OCI-LY1 (cell line): ENCODE measurements at regions not wholly inside any gene's neighbourhood (a gene's known extent, or its start where the extent isn't known, plus 50 kb on each side); places are given as distances from the start of the nearest gene placed in this dataset.

ENCODE experiments used
- H2AFZ ChIP-seq: fragments of 200-600 bp; sonication (generic), shearing (Covaris generic); 2 replicates; pipeline ENCODE4 v1.6.0; 2014; ENCODE audit warnings: antibody characterized with exemption, mild to moderate bottlenecking, low read length
- H3F3A ChIP-seq: fragments of 200-600 bp; sonication (generic), shearing (Covaris generic); 2 replicates; pipeline ENCODE4 v1.6.0; 2014; ENCODE audit warnings: mild to moderate bottlenecking, antibody characterized with exemption, low read length, moderate library complexity; ENCODE audit not compliant: insufficient read depth
- H3K27ac ChIP-seq: fragments of 200-600 bp; sonication (generic); 2 replicates; pipeline ENCODE4 v1.5.1; 2014; ENCODE audit warnings: low read length, mixed run types, mild to moderate bottlenecking, low read depth; ENCODE audit not compliant: poor library complexity, severe bottlenecking
- H3K27me3 ChIP-seq: fragments of 200-600 bp; sonication (generic); 2 replicates; pipeline ENCODE4 v1.6.0; 2014; ENCODE audit warnings: antibody characterized with exemption, mild to moderate bottlenecking, low read length, moderate library complexity; ENCODE audit not compliant: insufficient read depth
- H3K36me3 ChIP-seq: fragments of 200-600 bp; sonication (generic); 2 replicates; pipeline ENCODE4 v1.6.1; 2014; ENCODE audit warnings: mild to moderate bottlenecking, antibody characterized with exemption, low read length, moderate library complexity, mixed read lengths; ENCODE audit not compliant: insufficient read depth
- H3K4me1 ChIP-seq: fragments of 200-600 bp; sonication (generic); 2 replicates; pipeline ENCODE4 v1.5.1; 2014; ENCODE audit warnings: mild to moderate bottlenecking, low read length, moderate library complexity; ENCODE audit not compliant: insufficient read depth, severe bottlenecking
- H3K4me2 ChIP-seq: fragments of 200-600 bp; sonication (generic), shearing (Covaris generic); 2 replicates; pipeline ENCODE4 v1.6.1; 2014; ENCODE audit warnings: low read length
- H3K4me3 ChIP-seq: fragments of 200-600 bp; sonication (generic); 2 replicates; pipeline ENCODE4 v1.5.1; 2014; ENCODE audit warnings: low read length, low read depth, mild to moderate bottlenecking, mixed read lengths; ENCODE audit not compliant: poor library complexity, severe bottlenecking
- H3K79me2 ChIP-seq: fragments of 200-600 bp; shearing (Covaris generic); 2 replicates; pipeline ENCODE4 v1.6.1; 2016; ENCODE audit warnings: mixed run types, low read length, mixed read lengths; ENCODE audit not compliant: insufficient read depth
- H3K9ac ChIP-seq: fragments of 200-600 bp; sonication (generic), shearing (Covaris generic); 2 replicates; pipeline ENCODE4 v1.6.1; 2014; ENCODE audit warnings: mild to moderate bottlenecking, low read length, mixed read lengths
- H3K9me2 ChIP-seq: fragments of 200-600 bp; sonication (generic), shearing (Covaris generic); 2 replicates; pipeline ENCODE4 v1.6.1; 2014; ENCODE audit warnings: low read depth, mild to moderate bottlenecking, low read length, mixed read lengths
- H3K9me3 ChIP-seq: fragments of 200-600 bp; shearing (Covaris generic); 2 replicates; pipeline ENCODE4 v1.6.1; 2014; ENCODE audit warnings: low read length, mixed read lengths
- H4K20me1 ChIP-seq: fragments of 200-600 bp; sonication (generic), shearing (Covaris generic); 2 replicates; pipeline ENCODE4 v1.6.0; 2016; ENCODE audit warnings: mild to moderate bottlenecking, low read length; ENCODE audit not compliant: insufficient read depth
- CTCF ChIP-seq: fragments of 200-600 bp; sonication (generic), shearing (Covaris generic); IDR thresholded peaks from 2 replicates; pipeline ENCODE4 v1.5.1; 2017; ENCODE audit warnings: mild to moderate bottlenecking, antibody characterized with exemption, low read length, moderate library complexity, mixed read lengths
- EZH2 ChIP-seq: fragments of 200-600 bp; sonication (generic), shearing (Covaris generic); IDR thresholded peaks from 2 replicates; pipeline ENCODE4 v1.8.0; 2017; ENCODE audit warnings: borderline replicate concordance, mixed run types, mild to moderate bottlenecking, antibody characterized with exemption, low read length, moderate library complexity, mixed read lengths

- Histone ChIP-seq H3K4me1 (no peaks in the 10 kb centered on the region), H3K9me3 (no peaks in the 10 kb centered on the region), H3K9me2 (no peaks in the 10 kb centered on the region), H4K20me1 (no peaks in the 10 kb centered on the region), H3K27me3 (no peaks in the 10 kb centered on the region), H3K9ac (no peak overlapping the region), H2AFZ (no peak overlapping the region), H3K4me2 (no peak overlapping the region), H3K36me3 (no peaks in the 10 kb centered on the region), H3K27ac (no peak overlapping the region), H3K4me3 (no peak overlapping the region), H3K79me2 (no peaks in the 10 kb centered on the region), H3F3A (no peaks in the 10 kb centered on the region)
- TF ChIP-seq CTCF (no peak), EZH2 (no peak)
These were observed 173.2 kb downstream of the SUDS3 start for GRCh38 chr12:118549510-118549980.

GRCh38 chr12:118553856-118554504 is 177.6 kb downstream of the SUDS3 start:
- Histone ChIP-seq H3K79me2 (no peaks in the 10 kb centered on the region), H2AFZ (no peak overlapping the region), H3K4me1 (no peaks in the 10 kb centered on the region), H3K27me3 (no peaks in the 10 kb centered on the region), H3K9ac (no peak overlapping the region), H3K9me3 (no peaks in the 10 kb centered on the region), H3F3A (no peaks in the 10 kb centered on the region), H3K27ac (no peak overlapping the region), H3K4me2 (no peak overlapping the region), H4K20me1 (no peaks in the 10 kb centered on the region), H3K9me2 (no peaks in the 10 kb centered on the region), H3K36me3 (no peaks in the 10 kb centered on the region), H3K4me3 (no peak overlapping the region)
- TF ChIP-seq EZH2, result no peak
- no peak for TF ChIP-seq CTCF

GRCh38 chr12:118558941-118559340 is 182.6 kb downstream of the SUDS3 start:
- no peak overlapping the region for H3K4me2 ChIP-seq
- TF ChIP-seq CTCF (no peak), EZH2 (no peak)
- H3K79me2 ChIP-seq, result no peaks in the 10 kb centered on the region
- H3K36me3 ChIP-seq, result no peaks in the 10 kb centered on the region
- no peaks in the 10 kb centered on the region for H3K9me3 ChIP-seq
- no peaks in the 10 kb centered on the region for H3K9me2 ChIP-seq
- H3K27ac ChIP-seq, result no peak overlapping the region
- H3F3A ChIP-seq, result no peaks in the 10 kb centered on the region
- H4K20me1 ChIP-seq, result no peaks in the 10 kb centered on the region
- no peak overlapping the region for H3K4me3 ChIP-seq
- no peaks in the 10 kb centered on the region for H3K27me3 ChIP-seq
- H2AFZ ChIP-seq, result no peak overlapping the region
- no peak overlapping the region for H3K9ac ChIP-seq
- H3K4me1 ChIP-seq, result no peaks in the 10 kb centered on the region
